Sciatic nerve (tissue), 2 donors: ENCODE measurements at regions not wholly inside any gene's neighbourhood (a gene's known extent, or its start where the extent isn't known, plus 50 kb on each side); places are given as distances from the start of the nearest gene placed in this dataset.

Source experiments
- ATAC-seq: fragments of 200-7000 bp; cut with Tn5 transposase; one replicate; pipeline ENCODE4 v1.9.1; 2020; ENCODE audit warnings: mild to moderate bottlenecking, moderate library complexity
- DNase-seq: peaks from one replicate; pipeline ENCODE4 v3.0.0-alpha.2; 2020; ENCODE audit warnings: low spot score
- intact Hi-C: fragments of 100-400 bp; cut with DNase I; formaldehyde crosslinking; loops from one replicate; pipeline ENCODE4 v1.14.2; 2022
- donor health status: DM: no; HTN: no; CAD: no.
- donor health status: DM: no; HTN: no; CAD: no.

GRCh38 chr1:239647964-239648632 lies 261.7 kb downstream of the CHRM3 start:
- intact Hi-C loops = no loop called here
- no peak for ATAC-seq
- DNase-seq = no peak

- DNase-seq (no peak), ATAC-seq (no peak)
- intact Hi-C loops = no loop called here
These were observed 268.7 kb downstream of the CHRM3 start for GRCh38 chr1:239655023-239655422.

GRCh38 chr1:239657291-239657690 lies 270.9 kb downstream of the CHRM3 start:
- DNase-seq (no peak), ATAC-seq (no peak)
- intact Hi-C loops = no loop called here

GRCh38 chr1:239662950-239663349 lies 276.6 kb downstream of the CHRM3 start:
- ATAC-seq = no peak
- intact Hi-C loops = no loop called here
- no peak for DNase-seq

GRCh38 chr1:239672256-239672655 lies 285.9 kb downstream of the CHRM3 start:
- intact Hi-C loops = no loop called here
- ATAC-seq = no peak
- no peak for DNase-seq

GRCh38 chr1:239675735-239676134 lies 289.4 kb downstream of the CHRM3 start:
- ATAC-seq = no peak
- no peak for DNase-seq
- intact Hi-C loops = no loop called here

- DNase-seq (no peak), ATAC-seq (no peak)
- intact Hi-C loops = no loop called here
These were observed 290.3 kb downstream of the CHRM3 start for GRCh38 chr1:239676522-239677273.

GRCh38 chr1:239677362-239677761 lies 291.0 kb downstream of the CHRM3 start:
- ATAC-seq = no peak
- intact Hi-C loops = no loop called here
- DNase-seq = no peak

GRCh38 chr1:239678181-239678580 lies 291.8 kb downstream of the CHRM3 start:
- ATAC-seq (no peak), DNase-seq (no peak)
- intact Hi-C loops = no loop called here

GRCh38 chr1:239682046-239682445 lies 295.7 kb downstream of the CHRM3 start:
- DNase-seq (no peak), ATAC-seq (no peak)
- intact Hi-C loops = no loop called here

GRCh38 chr1:239682960-239683359 lies 296.6 kb downstream of the CHRM3 start:
- intact Hi-C loops = no loop called here
- ATAC-seq (no peak), DNase-seq (no peak)

GRCh38 chr1:239686386-239686785 lies 300.0 kb downstream of the CHRM3 start:
- intact Hi-C loops = no loop called here
- DNase-seq = no peak
- ATAC-seq = no peak

- no peak for DNase-seq
- no peak for ATAC-seq
- intact Hi-C loops = no loop called here
These were observed 309.9 kb downstream of the CHRM3 start for GRCh38 chr1:239696317-239696716.

GRCh38 chr1:239700667-239701066 lies 314.3 kb downstream of the CHRM3 start:
- no peak for ATAC-seq
- no peak for DNase-seq
- intact Hi-C loops = no loop called here

GRCh38 chr1:239703075-239703474 lies 316.7 kb downstream of the CHRM3 start:
- intact Hi-C loops = no loop called here
- DNase-seq = no peak
- no peak for ATAC-seq

- intact Hi-C loops = no loop called here
- ATAC-seq (no peak), DNase-seq (no peak)
These were observed 320.0 kb downstream of the CHRM3 start for GRCh38 chr1:239706245-239706892.

GRCh38 chr1:239707615-239708014 lies 321.2 kb downstream of the CHRM3 start:
- intact Hi-C loops = no loop called here

GRCh38 chr1:239708622-239709021 lies 322.3 kb downstream of the CHRM3 start:
- no peak for ATAC-seq
- intact Hi-C loops = no loop called here
- DNase-seq = no peak

More at GRCh38 chr1:239707615-239708014, 321.2 kb downstream of the CHRM3 start:
- no peak for ATAC-seq
- no peak for DNase-seq

- no peak for ATAC-seq
- DNase-seq = no peak
- intact Hi-C loops = no loop called here
These were observed 325.4 kb downstream of the CHRM3 start for GRCh38 chr1:239711768-239712167.
